ENCODE measurements at regions not wholly inside any gene's neighbourhood (a gene's known extent, or its start where the extent isn't known, plus 50 kb on each side); places are given as distances from the start of the nearest gene placed in this dataset.

- peak; percentile 75 for ATAC-seq
- H3K4me3 ChIP-seq = no peak overlapping the region
- intact Hi-C loops (cut with DNase I, micrococcal nuclease) = no loop called here
- no peaks in the 10 kb centered on the region for H3K9me3 ChIP-seq
- H3K4me1 ChIP-seq (ENCODE audit: low read depth) = no peaks in the 10 kb centered on the region
- H3K36me3 ChIP-seq (ENCODE audit: low read depth) = no peaks in the 10 kb centered on the region
- TF ChIP-seq CTCF (IDR thresholded peaks at IDR 0.05) = peak; percentile 53
- DNase-seq = peak in 1 of 3 donors; percentile 77
Measured at GRCh38 chr3:107064405-107065060, 312.7 kb upstream of the CCDC54 start.

GRCh38 chr3:107065094-107065861 is 312.0 kb upstream of the CCDC54 start:
- no peaks in the 10 kb centered on the region for H3K9me3 ChIP-seq
- intact Hi-C loops (cut with DNase I, micrococcal nuclease) = no loop called here
- no peaks in the 10 kb centered on the region for H3K36me3 ChIP-seq (ENCODE audit: low read depth)
- H3K4me3 ChIP-seq = no peak overlapping the region
- TF ChIP-seq CTCF (IDR thresholded peaks at IDR 0.05) = no peak
- DNase-seq = peak in 1 of 3 donors; percentile 3
- no peaks in the 10 kb centered on the region for H3K4me1 ChIP-seq (ENCODE audit: low read depth)
- no peak for ATAC-seq

GRCh38 chr3:107067421-107067820 is 309.8 kb upstream of the CCDC54 start:
- no peak for TF ChIP-seq CTCF (IDR thresholded peaks at IDR 0.05)
- DNase-seq (no peak), ATAC-seq (no peak)
- intact Hi-C loops (cut with DNase I, micrococcal nuclease) = no loop called here
- Histone ChIP-seq H3K4me1 (ENCODE audit: low read depth) (no peaks in the 10 kb centered on the region), H3K9me3 (no peaks in the 10 kb centered on the region), H3K4me3 (no peak overlapping the region), H3K36me3 (ENCODE audit: low read depth) (no peaks in the 10 kb centered on the region)

- Histone ChIP-seq H3K36me3 (ENCODE audit: low read depth) (no peaks in the 10 kb centered on the region), H3K4me1 (ENCODE audit: low read depth) (no peaks in the 10 kb centered on the region), H3K9me3 (no peaks in the 10 kb centered on the region), H3K4me3 (no peak overlapping the region)
- intact Hi-C loops (cut with DNase I, micrococcal nuclease) = no loop called here
- DNase-seq (no peak), ATAC-seq (no peak)
- TF ChIP-seq CTCF (IDR thresholded peaks at IDR 0.05) = no peak
Measured at GRCh38 chr3:107068980-107069379, 308.3 kb upstream of the CCDC54 start.

- no peak for ATAC-seq
- intact Hi-C loops (cut with DNase I, micrococcal nuclease) = no loop called here
Measured at GRCh38 chr3:107076946-107077345, 300.3 kb upstream of the CCDC54 start.

More at GRCh38 chr3:107076946-107077345, 300.3 kb upstream of the CCDC54 start:
- Histone ChIP-seq H3K9me3 (no peaks in the 10 kb centered on the region), H3K4me1 (ENCODE audit: low read depth) (no peaks in the 10 kb centered on the region), H3K36me3 (ENCODE audit: low read depth) (no peaks in the 10 kb centered on the region), H3K4me3 (no peak overlapping the region)
- DNase-seq = no peak
- TF ChIP-seq CTCF (IDR thresholded peaks at IDR 0.05) = no peak

Data from mucosa of descending colon (tissue), 3 donors.